ENCODE measurements at regions not wholly inside any gene's neighbourhood (a gene's known extent, or its start where the extent isn't known, plus 50 kb on each side); places are given as distances from the start of the nearest gene placed in this dataset.

- no peak overlapping the region for H3K27ac ChIP-seq
- no peaks in the 10 kb centered on the region for H3K9me3 ChIP-seq
- H3K36me3 ChIP-seq = no peaks in the 10 kb centered on the region
- H3K4me3 ChIP-seq = no peak overlapping the region
- no peak for DNase-seq (ENCODE audit: low spot score)
- H3K4me1 ChIP-seq = no peaks in the 10 kb centered on the region
- TF ChIP-seq CTCF (IDR thresholded peaks at IDR 0.05) = no peak
- H3K27me3 ChIP-seq = no peaks in the 10 kb centered on the region
Measured at GRCh38 chr14:65349100-65349499, 63.4 kb upstream of the FUT8 start.

GRCh38 chr14:65351493-65352194 is 60.9 kb upstream of the FUT8 start:
- no peaks in the 10 kb centered on the region for H3K9me3 ChIP-seq
- H3K4me3 ChIP-seq = no peak overlapping the region
- no peak for TF ChIP-seq CTCF (IDR thresholded peaks at IDR 0.05)
- no peaks in the 10 kb centered on the region for H3K4me1 ChIP-seq
- no peaks in the 10 kb centered on the region for H3K27me3 ChIP-seq
- H3K36me3 ChIP-seq = no peaks in the 10 kb centered on the region
- DNase-seq (ENCODE audit: low spot score) = no peak
- H3K27ac ChIP-seq = no peak overlapping the region

GRCh38 chr14:65352964-65353530 is 59.5 kb upstream of the FUT8 start:
- H3K27ac ChIP-seq = no peak overlapping the region
- H3K27me3 ChIP-seq = no peaks in the 10 kb centered on the region
- H3K9me3 ChIP-seq = no peaks in the 10 kb centered on the region
- TF ChIP-seq CTCF (IDR thresholded peaks at IDR 0.05) = no peak
- H3K4me1 ChIP-seq = no peaks in the 10 kb centered on the region
- no peak overlapping the region for H3K4me3 ChIP-seq
- no peaks in the 10 kb centered on the region for H3K36me3 ChIP-seq
- DNase-seq (ENCODE audit: low spot score) = no peak

- Histone ChIP-seq H3K27me3 (no peaks in the 10 kb centered on the region), H3K4me3 (no peak overlapping the region), H3K27ac (no peak overlapping the region), H3K4me1 (no peaks in the 10 kb centered on the region), H3K9me3 (no peaks in the 10 kb centered on the region), H3K36me3 (no peaks in the 10 kb centered on the region)
- no peak for DNase-seq (ENCODE audit: low spot score)
- no peak for TF ChIP-seq CTCF (IDR thresholded peaks at IDR 0.05)
Measured at GRCh38 chr14:65354131-65354530, 58.4 kb upstream of the FUT8 start.

GRCh38 chr14:65354715-65355114 is 57.8 kb upstream of the FUT8 start:
- no peak for TF ChIP-seq CTCF (IDR thresholded peaks at IDR 0.05)
- no peaks in the 10 kb centered on the region for H3K9me3 ChIP-seq
- H3K4me3 ChIP-seq = no peak overlapping the region
- H3K27ac ChIP-seq = no peak overlapping the region
- H3K4me1 ChIP-seq = no peaks in the 10 kb centered on the region
- DNase-seq (ENCODE audit: low spot score) = no peak
- H3K27me3 ChIP-seq = no peaks in the 10 kb centered on the region
- no peaks in the 10 kb centered on the region for H3K36me3 ChIP-seq
